ENCODE measurements at regions not wholly inside any gene's neighbourhood (a gene's known extent, or its start where the extent isn't known, plus 50 kb on each side); places are given as distances from the start of the nearest gene placed in this dataset.
"Not testable (repeated sequence)": the region's sequence is repeated elsewhere in the genome, so short reads cannot be mapped to it uniquely, and the experiment has no call there.

DNA sequence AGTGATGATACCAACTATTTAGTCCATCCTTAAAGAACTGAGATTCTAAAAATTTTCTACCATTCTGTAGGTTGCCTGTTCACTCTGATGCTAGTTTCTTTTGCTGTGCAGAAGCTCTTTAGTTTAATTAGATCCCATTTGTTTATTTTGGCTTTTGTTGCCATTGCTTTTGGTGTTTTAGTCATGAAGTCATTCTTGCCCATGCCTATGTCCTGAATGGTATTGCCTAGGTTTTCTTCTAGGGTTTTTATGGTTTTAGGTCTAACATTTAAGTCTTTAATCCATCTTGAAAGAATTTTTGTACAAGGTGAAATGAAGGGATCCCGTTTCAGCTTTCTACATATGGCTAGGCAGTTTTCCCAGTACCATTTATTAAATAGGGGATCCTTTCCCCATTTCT lies 63.9 kb upstream of the TNFSF4 start:
- TF ChIP-seq ZNF124 (CRISPR knock-in tag; IDR thresholded peaks at IDR 0.05); MCM7 (IDR thresholded peaks at IDR 0.05); NR2C2 (CRISPR knock-in tag; IDR thresholded peaks at IDR 0.05); NR2C2 (tag; IDR thresholded peaks at IDR 0.05): not testable (repeated sequence)
- TF ChIP-seq, protein P1, sequence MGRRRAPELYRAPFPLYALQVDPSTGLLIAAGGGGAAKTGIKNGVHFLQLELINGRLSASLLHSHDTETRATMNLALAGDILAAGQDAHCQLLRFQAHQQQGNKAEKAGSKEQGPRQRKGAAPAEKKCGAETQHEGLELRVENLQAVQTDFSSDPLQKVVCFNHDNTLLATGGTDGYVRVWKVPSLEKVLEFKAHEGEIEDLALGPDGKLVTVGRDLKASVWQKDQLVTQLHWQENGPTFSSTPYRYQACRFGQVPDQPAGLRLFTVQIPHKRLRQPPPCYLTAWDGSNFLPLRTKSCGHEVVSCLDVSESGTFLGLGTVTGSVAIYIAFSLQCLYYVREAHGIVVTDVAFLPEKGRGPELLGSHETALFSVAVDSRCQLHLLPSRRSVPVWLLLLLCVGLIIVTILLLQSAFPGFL (CRISPR knock-in tag; IDR thresholded peaks at IDR 0.05): not testable (repeated sequence)
